IMR-90 (cell line): ENCODE measurements at regions not wholly inside any gene's neighbourhood (a gene's known extent, or its start where the extent isn't known, plus 50 kb on each side); places are given as distances from the start of the nearest gene placed in this dataset.

Experiments used
- ATAC-seq: fragments of 200-7000 bp; cut with Tn5 transposase; 2 replicates; pipeline ENCODE4 v1.9.1; 2020; ENCODE audit warnings: low read depth, mild to moderate bottlenecking, moderate library complexity
- BruUV-seq: library from RNA; stranded (reverse); fragments of 400-500 nt; replicated peaks from 2 replicates; lab custom pipeline; 2021; lab: Mats Ljungman, UMichigan
- CTCF ChIA-PET: fragments of 300-600 bp; formaldehyde crosslinking; extraction: SDS; loops from one replicate; lab custom pipeline; 2021; ENCODE audit warnings: antibody characterized with exemption; lab: Yijun Ruan, JAX
- POLR2A ChIA-PET: fragments of 300-600 bp; sonication (Branson Sonifier 250); formaldehyde crosslinking; loops from one replicate; lab custom pipeline; 2022; ENCODE audit warnings: antibody characterized with exemption; ENCODE audit not compliant: unreplicated experiment; lab: Charles Lee
- DNase-seq: peaks from one replicate; pipeline ENCODE4 v3.0.0; 2013
- H2AFZ ChIP-seq: replicated peaks from 2 replicates; pipeline ENCODE3; 2013; ENCODE audit warnings: low read length, mild to moderate bottlenecking; ENCODE audit not compliant: poor library complexity
- H2AK5ac ChIP-seq: 2 replicates; pipeline ENCODE4 v1.6.1; 2013; ENCODE audit warnings: low read depth, low read length, inconsistent platforms
- H2AK9ac ChIP-seq: replicated peaks from 2 replicates; pipeline ENCODE3; 2013; ENCODE audit warnings: mild to moderate bottlenecking, low read depth, low read length, moderate library complexity; ENCODE audit not compliant: poor library complexity
- H2BK120ac ChIP-seq: 2 replicates; pipeline ENCODE4 v1.6.1; 2013; ENCODE audit warnings: low read depth, low read length, inconsistent platforms
- H2BK15ac ChIP-seq: 3 replicates; pipeline ENCODE4 v1.6.1; 2013; ENCODE audit warnings: low read depth, low read length, inconsistent platforms
- H2BK20ac ChIP-seq: 2 replicates; pipeline ENCODE4 v1.6.1; 2013; ENCODE audit warnings: low read depth, mild to moderate bottlenecking, inconsistent platforms, low read length, moderate library complexity
- H2BK5ac ChIP-seq: 2 replicates; pipeline ENCODE4 v1.6.1; 2013; ENCODE audit warnings: mild to moderate bottlenecking, low read depth, low read length, inconsistent platforms; ENCODE audit not compliant: poor library complexity, severe bottlenecking
- H3K14ac ChIP-seq: replicated peaks from 2 replicates; pipeline ENCODE4 v1.6.1; 2013; ENCODE audit warnings: low read depth, low read length, inconsistent platforms
- H3K18ac ChIP-seq: 2 replicates; pipeline ENCODE4 v1.6.1; 2013; ENCODE audit warnings: low read depth, low read length, control low read depth
- H3K23ac ChIP-seq: 2 replicates; pipeline ENCODE4 v1.6.1; 2013; ENCODE audit warnings: low read depth, low read length, inconsistent platforms
- H3K27ac ChIP-seq: 2 replicates; pipeline ENCODE4 v1.5.1; 2013; ENCODE audit warnings: mild to moderate bottlenecking, control low read depth, low read length; ENCODE audit not compliant: insufficient read depth
- H3K27me3 ChIP-seq: 2 replicates; pipeline ENCODE4 v1.6.1; 2013; ENCODE audit warnings: low read length; ENCODE audit not compliant: control insufficient read depth, insufficient read depth
- H3K36me3 ChIP-seq: 2 replicates; pipeline ENCODE4 v1.6.1; 2013; ENCODE audit warnings: low read length, mixed read lengths; ENCODE audit not compliant: control insufficient read depth, insufficient read depth
- H3K4ac ChIP-seq: 2 replicates; pipeline ENCODE4 v1.6.1; 2013; ENCODE audit warnings: low read depth, low read length, inconsistent platforms
- H3K4me1 ChIP-seq: 2 replicates; pipeline ENCODE4 v1.6.1; 2013; ENCODE audit warnings: low read length, mixed read lengths; ENCODE audit not compliant: control insufficient read depth, insufficient read depth
- H3K4me2 ChIP-seq: 2 replicates; pipeline ENCODE4 v1.6.1; 2013; ENCODE audit warnings: low read depth, mild to moderate bottlenecking, control low read depth, low read length, moderate library complexity
- H3K4me3 ChIP-seq: 2 replicates; pipeline ENCODE4 v1.5.1; 2013; ENCODE audit warnings: low read depth, mild to moderate bottlenecking, control low read depth, low read length, moderate library complexity; ENCODE audit not compliant: insufficient read depth
- H3K56ac ChIP-seq: 2 replicates; pipeline ENCODE4 v1.6.1; 2013; ENCODE audit warnings: low read length, inconsistent platforms; ENCODE audit not compliant: insufficient read depth; ENCODE audit errors: extremely low read depth
- H3K79me1 ChIP-seq, 2 experiments: 2 replicates each; pipeline ENCODE4 v1.6.1; 2013; ENCODE audit warnings: low read length in 2 of 2, inconsistent platforms in 1 of 2, low read depth in 1 of 2
- H3K9ac ChIP-seq: 2 replicates; pipeline ENCODE4 v1.6.1; 2013; ENCODE audit warnings: low read depth, low read length, control low read depth
- H3K9me1 ChIP-seq: 2 replicates; pipeline ENCODE4 v1.6.1; 2013; ENCODE audit warnings: low read length, inconsistent platforms; ENCODE audit not compliant: insufficient read depth
- H3K9me3 ChIP-seq: 2 replicates; pipeline ENCODE4 v1.6.1; 2013; ENCODE audit warnings: low read length; ENCODE audit not compliant: control insufficient read depth, insufficient read depth
- H4K20me1 ChIP-seq: 2 replicates; pipeline ENCODE4 v1.6.1; 2013; ENCODE audit warnings: low read length, inconsistent platforms; ENCODE audit not compliant: insufficient read depth
- H4K5ac ChIP-seq: 2 replicates; pipeline ENCODE4 v1.6.1; 2013; ENCODE audit warnings: mild to moderate bottlenecking, low read depth, low read length, control low read depth
- H4K8ac ChIP-seq, 2 experiments: 2 replicates each; pipeline ENCODE4 v1.6.1; 2013; ENCODE audit warnings: low read depth in 2 of 2, low read length in 2 of 2, control low read depth in 1 of 2, inconsistent platforms in 1 of 2
- H4K91ac ChIP-seq: 2 replicates; pipeline ENCODE4 v1.6.1; 2013; ENCODE audit warnings: low read depth, low read length, inconsistent platforms; ENCODE audit not compliant: insufficient read depth
- BHLHE40 ChIP-seq: fragments of 150-350 bp; IDR thresholded peaks from 2 replicates; pipeline ENCODE4 v1.6.1; 2016; ENCODE audit warnings: mild to moderate bottlenecking, low read depth, low read length
- CHD1 ChIP-seq: IDR thresholded peaks from 2 replicates; pipeline ENCODE4 v1.6.1; 2012; ENCODE audit warnings: low read depth, low read length, improper control_type of control experiment
- MAFK ChIP-seq: IDR thresholded peaks from 2 replicates; pipeline ENCODE4 v1.6.1; 2012; ENCODE audit warnings: low read depth, low read length, improper control_type of control experiment
- POLR2A ChIP-seq: IDR thresholded peaks from 2 replicates; pipeline ENCODE4 v1.6.1; 2012; ENCODE audit warnings: mild to moderate bottlenecking, low read depth, low read length
- RAD21 ChIP-seq: IDR thresholded peaks from 2 replicates; pipeline ENCODE4 v1.6.1; 2012; ENCODE audit warnings: low read length, improper control_type of control experiment
- SMC3 ChIP-seq: fragments of 150-350 bp; IDR thresholded peaks from 2 replicates; pipeline ENCODE4 v1.6.1; 2016; ENCODE audit warnings: low read depth, mild to moderate bottlenecking, antibody characterized with exemption, low read length, moderate library complexity
- WGBS, 2 experiments: methylation state at CpG; one replicate each; pipeline versions ENCODE4 v1.1.5 to v1.1.7; 2013; ENCODE audit warnings: missing lambda C conversion rate in 2 of 2; ENCODE audit not compliant: insufficient read length in 1 of 2; ENCODE audit errors: extremely low coverage in 2 of 2; 5-methylcytosine and 5-hydroxymethylcytosine counted together
- dilution Hi-C: fragments of 300-500 bp; cut with HindIII; formaldehyde crosslinking; loops from one replicate; pipeline ENCODE4 v1.14.3; 2018; ENCODE audit warnings: low sequenced_read_pairs; ENCODE audit not compliant: unreplicated experiment
- in situ Hi-C: fragments of 300-500 bp; cut with MboI; formaldehyde crosslinking; loops from 3 replicates; pipeline ENCODE4 v1.14.3; 2019; ENCODE audit warnings: low sequenced_read_pairs, inconsistent platforms, mixed read lengths
- intact Hi-C: fragments of 100-400 bp; cut with micrococcal nuclease; formaldehyde crosslinking; loops from 2 replicates; pipeline ENCODE4 v1.10.0; 2022
- TF ChIP-seq, protein P1 (sequence below): conservative IDR thresholded peaks from 2 replicates; pipeline ENCODE4 v1.5.1; 2012; ENCODE audit warnings: mild to moderate bottlenecking, low read depth, low read length, improper control_type of control experiment

DNA sequence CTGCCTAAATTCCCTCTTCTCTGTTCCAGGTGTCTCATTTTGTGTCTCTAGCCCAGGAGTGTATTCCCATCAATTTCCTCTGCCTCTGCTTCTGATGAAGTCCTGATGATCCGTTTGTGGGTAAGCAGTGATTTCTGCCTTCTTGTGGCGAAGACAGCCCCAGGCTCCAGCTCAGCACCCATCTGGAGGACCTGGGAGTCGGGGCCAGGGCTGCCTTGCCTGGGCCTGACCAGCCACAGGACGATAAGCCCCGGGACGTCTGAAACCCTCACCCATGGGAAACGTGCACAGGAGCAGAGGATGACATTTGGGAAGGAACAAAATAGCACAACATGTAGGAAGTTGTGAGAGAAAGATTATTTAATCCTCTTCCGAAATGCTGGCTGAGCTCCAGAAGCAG, 206.9 kb downstream of the FBXO15 start:
- Histone ChIP-seq H3K9me3 (no peaks in the 10 kb centered on the region), H3K4me2 (no peak overlapping the region), H3K9me1 (peaks cover 5% of the 10 kb centered on the region), H3K4ac (no peak overlapping the region), H2BK15ac (no peak overlapping the region), H3K27me3 (peaks cover 9% of the 10 kb centered on the region), H3K23ac (no peak overlapping the region), H2AFZ (no peak overlapping the region), H3K27ac (no peak overlapping the region), H3K36me3 (no peaks in the 10 kb centered on the region), H3K4me3 (no peak overlapping the region), H2AK9ac (no peak overlapping the region), H2BK20ac (no peak overlapping the region), H3K14ac (no peak overlapping the region), H3K9ac (no peak overlapping the region), H4K91ac (no peak overlapping the region), H2BK5ac (no peak overlapping the region), H2BK120ac (no peak overlapping the region), H3K56ac (no peak overlapping the region), H3K18ac (no peak overlapping the region), H4K8ac (no peak overlapping the region), H4K5ac (no peak overlapping the region), H3K79me1 (no peaks in the 10 kb centered on the region), H4K20me1 (no peaks in the 10 kb centered on the region), H2AK5ac (no peak overlapping the region), H3K4me1 (peaks cover 4% of the 10 kb centered on the region; the same call in 1 of the 2 replicates)
- 33% methylated on average over 1 of the region's 8 CpGs; no CpG with 5 or more reads in 1 of the 2 experiments for WGBS, 2 experiments
- TF ChIP-seq CHD1 (no peak), RAD21 (no peak), MAFK (no peak), SMC3 (no peak), BHLHE40 (no peak), POLR2A (no peak)
- TF ChIP-seq, protein P1, sequence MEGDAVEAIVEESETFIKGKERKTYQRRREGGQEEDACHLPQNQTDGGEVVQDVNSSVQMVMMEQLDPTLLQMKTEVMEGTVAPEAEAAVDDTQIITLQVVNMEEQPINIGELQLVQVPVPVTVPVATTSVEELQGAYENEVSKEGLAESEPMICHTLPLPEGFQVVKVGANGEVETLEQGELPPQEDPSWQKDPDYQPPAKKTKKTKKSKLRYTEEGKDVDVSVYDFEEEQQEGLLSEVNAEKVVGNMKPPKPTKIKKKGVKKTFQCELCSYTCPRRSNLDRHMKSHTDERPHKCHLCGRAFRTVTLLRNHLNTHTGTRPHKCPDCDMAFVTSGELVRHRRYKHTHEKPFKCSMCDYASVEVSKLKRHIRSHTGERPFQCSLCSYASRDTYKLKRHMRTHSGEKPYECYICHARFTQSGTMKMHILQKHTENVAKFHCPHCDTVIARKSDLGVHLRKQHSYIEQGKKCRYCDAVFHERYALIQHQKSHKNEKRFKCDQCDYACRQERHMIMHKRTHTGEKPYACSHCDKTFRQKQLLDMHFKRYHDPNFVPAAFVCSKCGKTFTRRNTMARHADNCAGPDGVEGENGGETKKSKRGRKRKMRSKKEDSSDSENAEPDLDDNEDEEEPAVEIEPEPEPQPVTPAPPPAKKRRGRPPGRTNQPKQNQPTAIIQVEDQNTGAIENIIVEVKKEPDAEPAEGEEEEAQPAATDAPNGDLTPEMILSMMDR, result no peak
- ChIA-PET POLR2A (no interaction called here), CTCF (no interaction called here)
- ATAC-seq (no peak), DNase-seq (no peak)
- in situ Hi-C loops, result no loop called here
- dilution Hi-C loops, result no loop called here
- BruUV-seq, result no TSS peak
- intact Hi-C loops, result no loop called here
